ENCODE measurements at regions not wholly inside any gene's neighbourhood (a gene's known extent, or its start where the extent isn't known, plus 50 kb on each side); places are given as distances from the start of the nearest gene placed in this dataset.
"Not testable (repeated sequence)": the region's sequence is repeated elsewhere in the genome, so short reads cannot be mapped to it uniquely, and the experiment has no call there.

DNA sequence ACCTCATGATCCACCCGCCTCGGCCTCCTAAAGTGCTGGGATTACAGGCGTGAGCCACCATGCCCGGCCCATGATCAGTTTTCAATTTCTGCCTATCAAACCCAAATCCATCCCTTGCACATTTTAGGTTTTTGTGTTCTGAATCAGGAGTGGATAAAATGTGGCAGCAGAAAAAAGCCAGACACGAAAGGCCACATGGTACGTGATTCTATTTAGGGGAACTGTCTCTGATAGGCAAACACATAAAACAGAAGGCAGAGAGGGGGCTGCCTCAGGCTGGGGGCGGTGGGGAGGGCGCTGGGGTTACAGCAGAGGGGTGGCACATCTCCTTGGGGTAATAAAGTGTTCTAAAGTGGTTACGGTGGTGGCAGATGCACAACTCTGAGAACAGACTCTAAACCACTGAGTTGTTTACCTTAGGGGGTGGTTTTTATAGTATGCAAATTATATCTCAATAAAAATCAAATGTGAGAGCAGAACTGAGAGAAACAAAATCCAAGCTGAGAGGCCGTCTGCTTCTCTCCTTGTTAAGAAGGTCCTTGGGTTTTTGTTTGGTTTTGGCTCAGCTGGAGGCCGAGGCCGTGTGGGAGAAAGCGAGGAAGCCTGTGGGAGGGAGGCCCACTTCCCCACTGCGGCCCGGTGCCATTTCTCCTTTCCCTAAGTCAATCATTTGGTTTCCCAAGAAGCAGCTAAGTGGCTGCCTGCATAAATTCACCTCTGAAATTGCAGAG lies 78.0 kb downstream of the SOWAHC start:
- DNase-seq (ENCODE audit: low read depth), result no peak

DNA sequence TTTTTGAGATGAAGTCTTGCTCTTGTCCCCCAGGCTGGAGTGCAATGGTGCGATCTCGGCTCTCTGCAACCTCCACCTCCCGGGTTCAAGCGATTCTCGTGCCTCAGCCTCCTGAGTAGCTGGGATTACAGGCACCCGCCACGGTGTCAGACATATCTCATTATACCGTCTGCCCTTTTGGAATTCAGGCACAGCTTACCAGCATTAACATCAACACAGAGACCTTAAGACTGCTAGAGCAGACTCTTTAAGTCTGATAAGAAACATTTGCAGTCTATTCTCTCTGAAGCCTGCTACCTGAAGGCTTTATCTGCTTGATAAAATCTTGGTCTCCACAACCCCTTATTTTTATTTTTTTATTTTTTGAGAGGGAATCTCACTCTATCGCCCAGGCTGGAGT lies 78.7 kb downstream of the SOWAHC start:
- DNase-seq (ENCODE audit: low read depth), result not testable (repeated sequence)

DNA sequence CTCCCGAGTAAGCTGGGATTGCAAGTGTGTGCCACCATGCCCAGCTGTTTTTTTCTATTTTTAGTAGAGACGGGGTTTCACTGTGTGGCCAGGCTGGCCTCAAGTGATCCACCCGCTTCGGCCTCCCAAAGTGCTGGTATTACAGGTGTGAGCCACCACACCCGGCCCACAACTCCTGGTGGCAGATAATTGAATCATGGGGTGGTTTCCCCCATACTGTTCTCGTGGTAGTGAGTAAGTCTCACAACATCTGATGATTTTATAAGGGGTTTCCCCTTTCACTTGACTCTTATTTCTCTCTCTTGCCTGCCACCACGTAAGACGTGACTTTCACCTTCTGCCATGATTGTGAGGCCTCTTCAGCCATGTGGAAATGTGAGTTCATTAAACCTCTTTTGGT lies 79.1 kb downstream of the SOWAHC start:
- DNase-seq (ENCODE audit: low read depth), result not testable (repeated sequence)

DNA sequence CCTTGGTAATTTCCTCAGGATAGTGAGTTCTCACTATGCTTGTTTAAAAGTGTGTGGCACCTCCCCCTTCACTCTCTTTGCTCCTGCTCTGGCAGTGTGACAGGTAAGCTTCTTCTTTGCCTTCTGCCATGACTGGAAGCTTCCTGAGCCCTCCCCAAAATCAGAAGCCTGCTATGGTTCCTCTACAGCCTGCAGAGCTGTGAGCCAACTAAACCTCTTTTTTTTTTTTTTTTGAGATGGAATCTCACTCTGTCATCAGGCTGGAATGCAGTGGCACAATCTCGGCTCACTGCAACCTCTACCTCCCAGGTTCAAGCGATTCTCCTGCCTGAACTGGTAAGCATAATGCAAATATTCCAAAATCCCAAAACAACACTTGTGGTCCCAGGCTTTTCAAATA lies 80.0 kb downstream of the SOWAHC start:
- DNase-seq (ENCODE audit: low read depth), result peak; percentile 36

DNA sequence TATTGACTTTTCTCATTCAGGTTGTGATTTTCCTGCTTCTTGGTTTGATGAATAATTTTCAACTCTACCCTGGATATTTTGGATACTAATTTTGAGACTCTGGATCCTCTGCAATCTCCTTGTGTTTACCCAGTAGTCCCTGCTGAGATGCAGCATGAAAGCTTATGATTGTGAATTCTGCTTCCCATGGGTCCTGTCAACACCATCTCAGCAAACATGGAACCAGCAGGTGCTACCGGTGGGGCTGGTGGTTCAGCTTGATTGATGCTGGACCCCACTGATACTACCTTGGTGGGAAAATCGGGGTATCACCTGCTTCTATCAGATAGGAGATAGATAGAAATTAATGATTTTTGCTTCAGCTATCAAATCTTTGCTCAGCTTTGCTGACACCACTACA lies 81.1 kb downstream of the SOWAHC start:
- DNase-seq (ENCODE audit: low read depth), result no peak

DNA sequence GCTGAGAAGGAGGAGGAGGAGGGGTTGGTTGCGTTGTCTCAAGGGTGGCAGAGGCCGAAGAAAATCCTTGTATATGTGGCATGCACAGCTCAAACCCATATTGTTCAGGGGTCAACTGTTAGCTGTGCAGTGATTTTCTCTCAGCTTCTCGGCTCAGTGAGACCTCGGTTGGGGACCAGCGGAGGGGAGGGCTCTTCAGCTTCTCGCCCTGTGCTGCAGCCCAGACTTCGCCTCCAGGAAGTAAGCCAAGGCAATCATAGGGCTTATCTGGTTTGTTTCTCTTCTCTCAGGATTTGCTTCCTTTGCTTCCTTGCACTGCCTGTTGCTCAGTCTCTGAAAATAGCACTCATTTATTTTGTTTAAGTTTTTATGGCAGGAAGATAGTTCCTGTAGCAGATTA lies 85.5 kb downstream of the SOWAHC start:
- DNase-seq (ENCODE audit: low read depth), result no peak

DNA sequence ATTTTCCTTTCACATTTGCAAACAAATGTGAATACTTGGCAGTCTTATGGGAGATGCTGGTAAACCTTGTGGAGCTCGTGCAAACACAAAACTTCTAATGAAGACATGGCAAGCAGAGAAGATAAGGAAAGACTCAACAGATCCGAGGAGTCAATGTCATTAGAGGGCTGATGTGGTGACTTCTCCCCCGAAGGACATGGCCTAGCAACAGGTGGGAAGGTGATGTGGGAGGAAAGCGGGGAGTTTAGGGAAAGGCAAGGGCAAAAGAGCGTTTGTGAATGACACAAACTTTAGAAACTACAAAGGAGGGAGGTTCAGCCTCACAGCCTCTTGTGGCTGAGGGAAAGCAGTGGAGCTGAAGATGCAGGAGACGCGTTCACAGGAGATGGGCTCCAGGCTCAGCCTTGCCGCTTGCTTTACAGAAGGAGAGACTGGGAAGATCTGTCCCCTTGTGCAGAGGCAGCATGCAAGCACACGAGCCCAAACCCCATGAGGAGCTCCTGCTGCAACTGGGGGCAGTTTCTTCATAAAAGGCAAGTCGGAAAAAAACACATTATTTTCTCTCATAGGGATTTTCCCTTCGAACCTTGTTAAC lies 86.6 kb downstream of the SOWAHC start:
- DNase-seq (ENCODE audit: low read depth), result no peak

DNA sequence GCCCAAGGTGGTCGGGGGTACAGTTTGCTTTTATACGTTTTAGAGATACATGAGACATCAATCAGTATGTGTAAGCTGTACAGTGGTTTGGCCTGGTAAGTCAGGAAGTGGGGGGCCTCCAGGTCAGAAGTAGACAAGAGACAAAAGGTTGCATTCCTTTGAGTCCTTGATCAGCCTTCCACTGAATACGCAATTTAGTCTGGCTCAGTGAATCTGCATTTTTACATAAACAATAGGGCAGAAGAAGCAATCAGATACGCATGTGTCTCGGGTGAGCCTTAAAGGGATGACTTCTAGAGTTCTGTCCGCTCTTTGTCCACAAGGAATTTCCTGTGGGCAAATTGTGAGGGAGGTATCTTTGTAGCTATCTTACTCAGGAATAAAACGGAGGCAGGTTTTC lies 87.2 kb downstream of the SOWAHC start:
- DNase-seq (ENCODE audit: low read depth), result no peak

DNA sequence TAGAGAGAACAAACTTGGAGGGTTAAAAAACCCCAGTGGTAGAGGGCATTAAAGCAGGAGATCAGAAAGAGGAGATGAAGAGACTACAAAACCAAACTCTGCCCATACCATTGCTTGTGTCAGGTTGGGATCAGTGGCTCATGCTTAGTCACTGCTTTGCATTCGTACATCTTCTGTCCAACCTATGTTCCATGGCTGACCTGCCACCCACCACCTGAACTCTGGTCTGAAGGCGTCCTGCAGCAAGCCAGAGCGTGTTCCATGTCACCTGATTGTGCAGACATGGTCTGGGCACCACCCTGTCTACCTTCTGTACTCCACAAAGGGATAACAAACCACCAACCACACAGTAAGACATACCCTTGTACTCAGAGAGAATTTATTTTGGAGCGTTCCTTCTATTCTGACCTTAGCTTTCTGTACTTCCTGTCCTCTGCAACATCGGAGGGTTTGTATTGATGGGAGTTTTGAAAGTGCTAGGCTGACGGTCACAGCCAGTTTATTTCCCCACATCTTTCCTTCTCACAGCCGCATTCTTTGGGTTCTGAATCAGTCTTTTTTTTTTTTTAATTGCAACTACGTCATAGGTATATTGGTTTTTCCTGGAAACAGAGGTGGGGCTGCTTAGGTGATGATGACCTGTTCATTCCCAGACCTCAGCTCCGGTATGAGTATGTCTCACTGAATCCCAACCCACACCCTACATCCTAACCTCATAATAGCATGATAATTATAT lies 88.3 kb downstream of the SOWAHC start:
- DNase-seq (ENCODE audit: low read depth), result no peak

DNA sequence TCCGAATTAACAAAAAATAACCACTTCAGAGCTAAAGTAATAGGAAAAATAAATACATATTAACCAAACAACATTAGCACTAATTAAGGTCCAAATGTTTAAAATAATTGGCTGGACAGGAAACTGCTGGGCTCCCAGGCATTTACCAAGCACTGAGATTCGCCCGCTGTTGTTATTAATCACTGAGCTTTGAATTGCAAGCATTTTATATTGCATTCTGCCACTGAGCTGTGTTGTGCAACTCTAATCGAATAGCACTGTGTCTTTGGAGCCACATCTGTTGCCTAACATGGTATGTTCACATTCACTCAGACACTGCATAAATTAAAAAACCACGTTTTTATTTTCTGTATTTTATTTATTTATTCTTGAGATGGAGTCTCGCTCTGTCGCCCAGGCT lies 88.9 kb downstream of the SOWAHC start:
- DNase-seq (ENCODE audit: low read depth), result no peak

DNA sequence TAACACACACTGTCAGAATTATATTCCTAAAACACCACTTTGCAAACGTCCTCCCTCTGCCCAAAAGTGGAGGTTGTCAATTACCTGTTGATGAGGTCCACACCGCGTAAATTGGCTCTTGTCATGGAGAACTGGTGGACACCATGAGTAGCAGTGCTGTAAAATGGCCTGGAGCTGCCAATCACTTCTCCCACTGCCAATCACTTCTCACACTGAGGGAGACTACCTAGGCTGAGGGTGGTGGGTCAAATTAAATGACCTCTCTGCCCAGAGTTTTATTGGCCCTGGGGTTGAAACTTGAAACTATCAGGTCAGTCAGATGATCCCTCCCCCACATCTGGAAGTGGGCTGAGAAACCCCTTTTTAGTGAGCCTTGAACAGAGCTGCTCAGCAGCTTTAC lies 89.6 kb downstream of the SOWAHC start:
- no peak for DNase-seq (ENCODE audit: low read depth)

DNA sequence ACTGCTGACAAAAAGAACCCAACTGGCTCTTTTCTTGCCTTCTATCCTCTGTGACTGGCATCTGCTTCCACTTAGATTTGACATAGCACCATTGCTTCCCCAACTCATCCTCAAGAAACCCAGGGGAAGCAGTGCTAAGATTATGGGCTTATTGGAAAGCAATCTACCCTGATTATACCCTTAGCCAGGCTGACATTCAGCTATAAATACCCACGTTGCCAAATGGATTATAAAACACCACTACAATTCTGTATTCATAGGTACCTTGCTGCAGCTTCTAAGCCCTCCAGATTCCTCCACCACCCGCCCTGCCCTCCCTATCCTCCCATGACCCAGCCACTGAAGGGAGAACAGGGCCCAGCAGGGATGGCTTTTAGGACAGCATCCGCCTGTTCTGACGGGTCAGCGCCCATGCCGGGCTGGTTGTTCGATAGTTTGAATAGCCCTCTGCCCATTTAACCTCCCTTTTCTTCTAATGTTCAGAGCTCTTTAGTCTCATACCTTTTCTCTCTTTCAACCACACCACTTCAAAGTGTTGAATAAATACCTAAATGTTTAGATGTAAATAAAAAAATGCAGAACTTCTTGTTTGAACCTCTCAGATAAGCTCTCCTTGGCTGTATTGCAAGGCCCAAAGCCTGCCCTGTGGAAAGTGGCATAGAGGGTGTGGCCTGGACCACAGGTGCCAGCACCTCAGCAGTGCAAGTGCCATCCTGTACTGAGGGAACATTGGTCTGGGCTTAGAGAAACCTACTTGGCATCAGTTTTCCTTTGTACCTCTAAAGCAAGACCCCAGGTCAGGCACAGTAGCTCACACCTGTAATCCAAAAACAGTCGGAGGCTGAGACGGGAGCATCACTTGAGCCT lies 86.6 kb upstream of the RGPD5 start:
- DNase-seq (ENCODE audit: low read depth), result no peak

DNA sequence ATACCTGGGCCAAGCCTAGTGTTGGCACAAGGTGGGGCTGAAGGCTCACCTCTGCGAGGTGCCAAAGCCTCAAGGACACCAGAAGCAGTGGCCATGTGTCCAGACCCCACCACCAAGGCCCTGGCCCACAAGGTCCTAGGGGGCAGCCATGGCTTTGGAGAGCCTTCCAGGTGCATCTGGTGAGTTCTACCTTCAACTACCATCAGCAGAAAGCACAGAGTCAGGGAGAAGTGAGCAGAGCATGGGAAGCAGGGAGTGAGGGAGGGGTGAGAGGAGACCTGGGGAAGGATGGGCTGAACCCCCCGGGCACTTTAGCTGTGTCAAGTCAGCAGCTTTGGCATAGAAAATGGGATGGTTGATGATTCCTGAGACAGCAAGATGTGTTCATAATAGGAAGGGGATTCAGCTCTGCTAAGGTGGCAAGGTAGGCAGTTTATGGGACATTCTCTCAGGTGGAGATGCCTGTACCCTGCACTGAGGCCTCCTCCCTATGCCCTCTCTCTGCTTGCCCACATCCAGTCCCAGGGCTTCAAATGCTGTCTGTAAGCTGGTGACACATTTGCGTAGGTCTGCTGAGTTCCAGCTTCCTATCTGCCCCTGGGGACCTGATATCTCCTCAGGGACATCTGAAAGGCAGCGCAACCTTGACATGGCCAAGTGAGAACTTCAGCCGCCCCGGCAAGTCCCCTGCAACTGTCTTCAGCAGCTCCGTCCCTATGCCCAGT lies 83.4 kb upstream of the RGPD5 start:
- DNase-seq (ENCODE audit: low read depth), result no peak

DNA sequence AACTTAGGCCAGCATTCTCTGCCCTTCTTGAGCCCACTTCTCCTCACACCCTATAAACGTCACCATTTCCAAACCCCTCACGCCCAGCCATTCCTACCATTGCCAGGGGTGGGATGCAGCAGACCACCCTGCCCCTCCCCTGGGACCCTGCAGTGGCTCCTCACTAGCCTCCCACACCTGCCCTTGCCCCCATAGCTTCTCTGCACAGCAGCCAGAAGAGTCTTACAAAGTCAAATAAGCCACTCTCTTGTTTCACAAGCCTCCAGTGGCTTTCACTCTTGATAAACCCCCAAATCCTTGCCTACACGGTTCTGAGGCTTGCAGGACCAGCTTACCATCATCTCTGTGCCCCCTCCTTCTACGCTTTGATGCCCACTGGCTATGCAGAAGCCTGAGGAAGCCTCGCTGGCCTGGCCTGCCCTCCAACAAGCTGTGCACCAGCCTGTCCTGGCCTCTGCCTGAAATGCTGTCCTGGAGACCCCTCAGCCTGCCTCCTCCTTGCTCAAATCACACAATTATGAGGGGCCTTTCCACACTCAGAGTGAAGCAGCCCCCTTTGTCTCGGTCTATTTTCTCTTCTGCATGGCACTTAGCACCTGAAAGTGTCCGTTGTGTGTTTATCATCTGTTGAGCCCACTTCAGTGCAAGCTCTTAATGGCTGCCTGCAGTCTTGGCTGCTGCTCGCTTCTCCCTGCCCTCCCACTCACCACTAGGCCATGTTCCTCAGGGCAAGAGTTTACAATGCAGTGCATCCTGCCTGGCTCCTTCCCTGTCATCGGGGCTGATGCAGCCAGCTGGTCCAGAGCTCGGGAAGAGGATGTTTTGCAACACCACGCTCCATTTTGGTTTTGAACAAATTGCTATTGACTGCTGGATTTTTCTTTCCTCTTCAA lies 82.6 kb upstream of the RGPD5 start:
- DNase-seq (ENCODE audit: low read depth), result no peak

DNA sequence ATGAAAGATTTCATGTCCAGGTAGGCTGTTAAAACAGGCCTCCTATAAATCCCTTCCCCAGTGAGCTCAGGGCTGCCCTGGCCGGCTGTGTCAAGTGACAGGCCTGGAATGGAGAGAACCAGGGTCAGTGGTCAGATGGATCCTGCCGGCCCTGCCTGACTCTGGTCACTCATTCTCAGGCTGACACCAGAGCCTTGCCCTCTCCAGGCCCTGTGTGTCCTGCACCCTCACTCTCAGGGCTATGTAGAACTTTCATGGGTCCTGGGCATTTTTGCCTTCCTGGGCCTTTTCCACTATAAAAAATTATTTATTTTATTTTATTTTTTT lies 82.0 kb upstream of the RGPD5 start:
- DNase-seq (ENCODE audit: low read depth), result no peak

DNA sequence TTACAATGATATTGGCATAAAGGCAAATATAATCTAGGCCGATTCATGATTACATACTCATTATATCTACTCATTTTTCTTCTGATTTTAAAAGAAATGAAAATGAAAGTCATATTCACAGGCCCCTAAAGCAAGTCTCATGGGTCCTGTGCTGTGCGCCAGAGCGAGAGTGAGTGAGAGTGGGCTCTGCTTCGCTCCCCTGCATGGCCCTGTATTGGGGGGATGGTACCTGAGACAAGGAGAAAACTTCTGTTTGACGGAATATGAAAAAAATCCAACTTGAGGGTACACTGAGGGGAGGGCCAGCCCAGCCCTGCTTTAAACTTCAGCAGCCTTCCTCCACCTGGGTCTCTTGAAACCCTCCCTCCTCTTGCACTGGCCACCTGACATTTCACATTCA lies 81.4 kb upstream of the RGPD5 start:
- no peak for DNase-seq (ENCODE audit: low read depth)

DNA sequence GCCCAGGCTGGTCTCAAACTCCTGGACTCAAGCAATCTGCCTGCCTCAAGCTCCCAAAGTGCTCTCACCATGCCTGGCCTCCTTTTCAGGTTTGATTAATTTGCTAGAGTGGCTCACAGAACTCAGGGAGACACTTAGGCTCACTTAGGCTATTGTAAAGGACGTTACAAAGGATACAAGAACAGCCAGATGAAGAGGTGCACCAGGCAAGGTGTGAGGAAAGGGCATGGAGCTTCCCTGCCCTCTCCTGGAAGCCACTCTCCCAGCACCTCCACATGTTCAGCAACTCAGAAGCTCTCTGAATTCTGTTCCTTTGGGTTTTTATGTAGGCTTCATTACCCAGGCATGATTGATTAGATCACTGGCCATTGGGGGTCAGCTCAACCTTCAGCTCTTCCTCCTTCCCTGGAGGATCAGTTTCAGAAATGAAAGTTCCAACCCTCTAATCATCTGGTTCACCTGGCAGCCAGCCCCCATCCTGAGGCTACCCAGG lies 78.7 kb upstream of the RGPD5 start:
- DNase-seq (ENCODE audit: low read depth), result no peak

DNA sequence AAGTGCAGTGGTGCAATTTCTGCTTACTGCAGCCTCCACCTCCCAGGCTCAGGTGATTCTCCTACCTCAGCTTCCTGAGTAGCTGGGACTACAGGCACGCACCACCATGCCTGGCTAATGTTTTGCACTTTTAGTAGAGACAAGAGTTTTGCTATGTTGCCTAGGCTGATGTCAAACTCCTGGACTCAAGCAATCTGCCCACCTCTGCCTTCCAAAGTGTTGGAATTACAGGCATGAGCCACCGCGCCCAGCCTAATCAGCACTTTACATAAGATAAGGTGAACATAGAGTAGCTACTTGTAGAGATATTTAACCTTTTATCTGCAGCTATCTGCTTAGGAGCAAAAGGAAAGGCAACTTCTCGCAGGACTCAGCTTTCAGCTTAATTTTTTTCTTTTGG lies 77.5 kb upstream of the RGPD5 start:
- DNase-seq (ENCODE audit: low read depth), result not testable (repeated sequence)

DNA sequence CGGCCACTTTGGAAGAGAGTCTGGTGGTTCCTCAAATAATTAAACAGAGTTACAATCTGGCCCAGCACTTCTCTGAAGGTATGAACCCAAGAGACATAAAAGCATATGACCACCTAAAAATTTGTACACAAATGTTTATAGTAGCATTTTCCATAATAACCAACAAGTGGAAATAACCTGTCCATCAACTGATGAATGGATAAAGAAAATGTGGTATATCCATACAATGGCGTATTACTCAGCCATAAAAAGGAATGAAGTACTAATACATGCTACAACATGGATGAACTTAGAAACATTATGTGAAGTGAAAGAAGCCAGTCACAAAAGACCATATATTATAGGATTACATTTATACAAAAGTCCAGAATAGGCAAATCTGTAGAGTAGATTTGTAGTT lies 76.0 kb upstream of the RGPD5 start:
- DNase-seq (ENCODE audit: low read depth), result no peak

DNA sequence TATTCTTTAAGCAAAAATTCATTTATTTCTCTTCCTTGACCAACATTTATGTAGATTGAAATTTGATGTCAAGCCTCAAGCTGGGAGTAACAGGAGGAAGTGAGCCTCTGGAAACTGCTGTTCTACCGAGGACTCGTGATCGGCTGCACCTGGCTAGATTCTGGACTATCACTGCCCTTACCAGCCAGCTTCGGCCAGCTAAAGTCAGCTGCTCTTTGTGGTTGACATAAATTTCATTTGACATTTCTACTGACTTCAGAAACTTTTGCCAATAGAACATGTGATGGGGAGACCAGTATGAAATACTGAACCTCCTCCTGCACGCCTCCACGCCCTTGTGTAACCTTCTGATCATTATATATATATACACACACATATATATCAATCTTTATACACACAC lies 74.2 kb upstream of the RGPD5 start:
- DNase-seq (ENCODE audit: low read depth), result no peak

All from HS-27A (cell line).